Activated naive CD8-positive, alpha-beta T cell (primary cell): ENCODE measurements at regions not wholly inside any gene's neighbourhood (a gene's known extent, or its start where the extent isn't known, plus 50 kb on each side); places are given as distances from the start of the nearest gene placed in this dataset.

ENCODE experiments used
- H3K27ac Mint-ChIP-seq: one replicate; pipeline ENCODE4 v1.8.0; 2021; ENCODE audit warnings: mixed read lengths
- H3K27me3 Mint-ChIP-seq: one replicate; pipeline ENCODE4 v1.8.0; 2021; ENCODE audit warnings: mixed read lengths
- H3K36me3 Mint-ChIP-seq: one replicate; pipeline ENCODE4 v1.8.0; 2021; ENCODE audit warnings: mixed read lengths
- H3K4me1 Mint-ChIP-seq: one replicate; pipeline ENCODE4 v1.8.0; 2021; ENCODE audit warnings: low read depth, mixed read lengths
- H3K4me3 Mint-ChIP-seq: one replicate; pipeline ENCODE4 v1.8.0; 2021; ENCODE audit warnings: mild to moderate bottlenecking, mixed read lengths
- H3K9me3 Mint-ChIP-seq: one replicate; pipeline ENCODE4 v1.8.0; 2021; ENCODE audit warnings: low read depth, mixed read lengths

- no peaks in the 10 kb centered on the region for H3K4me1 Mint-ChIP-seq
- H3K9me3 Mint-ChIP-seq, result no peaks in the 10 kb centered on the region
- H3K27ac Mint-ChIP-seq, result no peak overlapping the region
- no peaks in the 10 kb centered on the region for H3K36me3 Mint-ChIP-seq
- H3K4me3 Mint-ChIP-seq, result no peak overlapping the region
- peaks cover 15% of the 10 kb centered on the region for H3K27me3 Mint-ChIP-seq
Measured at GRCh38 chr16:86379505-86379846, 130.9 kb upstream of the FOXF1 start.

DNA sequence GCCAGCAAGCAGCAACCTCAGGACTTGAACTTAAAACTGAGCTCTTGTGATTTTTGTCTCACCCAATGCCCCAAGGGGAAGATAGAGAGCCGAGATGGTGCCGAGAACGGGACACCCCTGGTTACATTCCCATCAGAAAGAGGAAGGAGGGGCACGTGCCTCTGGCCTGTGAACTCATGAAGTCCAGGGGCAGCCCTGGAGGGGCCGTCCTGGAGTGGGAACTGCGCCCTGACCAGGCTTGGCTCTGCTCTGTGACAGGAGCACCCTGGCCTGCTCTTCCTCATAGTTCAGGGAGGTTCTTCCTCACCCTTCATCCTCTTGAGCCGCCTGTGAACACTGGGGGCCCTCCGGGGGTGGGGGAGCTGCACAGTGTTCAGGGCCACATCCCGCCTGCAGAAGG, 130.3 kb upstream of the FOXF1 start:
- H3K4me1 Mint-ChIP-seq, result no peaks in the 10 kb centered on the region
- peaks cover 17% of the 10 kb centered on the region for H3K27me3 Mint-ChIP-seq
- H3K9me3 Mint-ChIP-seq, result no peaks in the 10 kb centered on the region
- H3K27ac Mint-ChIP-seq, result no peak overlapping the region
- no peak overlapping the region for H3K4me3 Mint-ChIP-seq
- H3K36me3 Mint-ChIP-seq, result no peaks in the 10 kb centered on the region

- Mint-ChIP-seq H3K27me3 (peaks cover 15% of the 10 kb centered on the region), H3K4me3 (no peak overlapping the region), H3K36me3 (no peaks in the 10 kb centered on the region), H3K9me3 (no peaks in the 10 kb centered on the region), H3K4me1 (no peaks in the 10 kb centered on the region), H3K27ac (no peak overlapping the region)
Measured at GRCh38 chr16:86381491-86381890, 128.8 kb upstream of the FOXF1 start.

DNA sequence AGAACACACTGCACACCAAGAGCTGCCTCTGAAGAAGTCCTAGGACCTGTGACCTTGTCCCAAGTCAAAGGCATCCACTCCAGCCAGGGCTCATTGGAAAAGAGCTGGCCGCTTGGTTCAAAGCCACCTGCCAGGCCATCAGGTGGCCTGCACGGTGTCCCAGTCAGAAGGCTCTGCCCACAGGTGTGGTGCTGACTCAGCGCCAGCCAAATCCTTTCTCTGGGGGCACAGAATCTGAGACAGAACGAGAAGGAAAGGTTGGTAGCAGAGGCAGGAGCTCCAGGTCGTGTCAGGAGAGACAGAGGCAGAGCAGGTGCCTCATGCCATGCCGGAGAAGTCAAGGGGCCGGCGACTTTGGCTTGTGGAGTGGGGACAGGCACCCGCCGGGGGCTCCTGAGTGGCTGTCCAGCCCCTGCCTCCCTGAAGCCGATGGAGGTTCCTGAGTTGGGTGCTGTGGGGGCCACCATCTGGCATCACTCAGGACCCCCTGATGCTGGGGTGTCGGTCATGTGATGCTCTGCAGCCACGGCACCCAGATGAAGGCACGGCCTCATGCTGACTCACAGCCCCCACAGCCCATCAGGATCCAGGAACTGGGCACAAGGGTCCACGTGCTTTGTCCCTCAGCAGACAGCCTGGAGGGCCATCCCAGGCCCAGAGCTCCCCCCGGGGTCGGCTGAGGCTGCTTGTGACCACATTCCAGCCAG, 128.1 kb upstream of the FOXF1 start:
- no peaks in the 10 kb centered on the region for H3K9me3 Mint-ChIP-seq
- H3K27ac Mint-ChIP-seq, result no peak overlapping the region
- no peaks in the 10 kb centered on the region for H3K4me1 Mint-ChIP-seq
- peaks cover 15% of the 10 kb centered on the region for H3K27me3 Mint-ChIP-seq
- no peak overlapping the region for H3K4me3 Mint-ChIP-seq
- H3K36me3 Mint-ChIP-seq, result no peaks in the 10 kb centered on the region

DNA sequence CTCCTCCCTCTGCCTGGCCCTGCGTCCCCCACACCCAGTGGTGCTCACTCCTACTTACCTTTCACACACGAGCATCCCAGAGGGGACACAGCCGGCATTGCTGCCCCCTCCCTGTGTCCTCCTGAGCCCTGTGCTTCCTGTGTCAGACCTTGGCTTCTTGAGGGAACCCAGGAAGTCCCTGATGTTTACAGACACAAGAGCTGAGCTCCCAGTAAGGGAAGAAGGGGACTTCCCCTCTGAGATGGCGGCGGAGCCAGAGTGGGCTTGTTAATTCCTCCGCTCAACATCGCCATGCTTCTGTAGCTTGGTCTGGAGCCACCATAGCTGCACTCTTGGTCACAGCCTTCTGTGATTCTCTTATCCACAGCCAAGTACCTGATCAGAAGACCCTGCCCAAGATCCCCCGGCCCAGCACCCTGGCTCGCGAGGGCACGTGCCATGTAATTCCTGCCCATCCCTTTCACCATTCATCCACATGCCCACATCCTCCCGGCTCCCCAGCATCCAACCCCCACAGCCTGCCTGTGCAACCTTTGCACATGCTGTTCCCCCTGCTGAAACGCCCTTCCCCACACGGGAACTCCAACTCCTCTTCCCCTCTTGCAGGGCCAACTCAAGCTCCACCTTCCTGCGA, 127.4 kb upstream of the FOXF1 start:
- Mint-ChIP-seq H3K4me1 (no peaks in the 10 kb centered on the region), H3K27ac (no peak overlapping the region), H3K9me3 (no peaks in the 10 kb centered on the region), H3K27me3 (peaks cover 15% of the 10 kb centered on the region), H3K36me3 (no peaks in the 10 kb centered on the region), H3K4me3 (no peak overlapping the region)

DNA sequence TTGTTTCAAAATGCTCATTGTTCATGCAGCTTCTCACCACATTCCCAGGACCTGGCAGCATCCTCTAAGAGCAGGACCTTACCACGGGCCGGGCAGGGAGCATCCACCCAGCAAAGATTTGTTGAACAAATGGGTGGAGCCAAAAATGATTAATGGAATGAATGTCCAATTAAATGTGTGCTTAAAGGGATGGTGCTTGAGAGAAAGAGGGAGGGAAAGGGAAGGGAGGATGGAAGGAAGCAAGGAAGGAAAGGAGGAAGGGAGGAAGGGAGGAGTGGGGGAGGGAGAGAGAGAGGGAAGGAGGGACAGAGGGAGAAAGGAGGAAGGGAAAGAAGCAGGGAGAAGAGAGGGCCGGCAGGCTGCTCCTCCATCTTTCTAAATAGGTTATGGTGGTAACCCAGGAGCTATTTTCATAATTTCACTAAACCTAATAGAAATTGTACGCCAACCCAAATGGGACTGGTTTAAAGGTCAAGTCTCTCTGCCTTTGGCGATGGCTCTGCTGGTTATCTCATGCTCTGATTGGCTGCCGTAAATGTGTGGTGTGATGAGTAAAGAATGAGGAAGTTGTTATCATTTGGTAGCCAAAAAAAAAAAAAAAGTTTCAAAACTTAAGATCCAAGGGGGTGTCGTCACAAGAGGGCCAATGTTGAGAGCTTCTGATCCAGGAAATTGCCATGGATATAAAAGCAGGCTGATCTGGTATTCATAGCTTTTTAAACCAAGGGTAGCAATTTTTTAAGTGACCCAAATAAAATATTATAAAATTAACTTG, 126.7 kb upstream of the FOXF1 start:
- Mint-ChIP-seq H3K27ac (no peak overlapping the region), H3K36me3 (no peaks in the 10 kb centered on the region), H3K9me3 (no peaks in the 10 kb centered on the region), H3K27me3 (peaks cover 15% of the 10 kb centered on the region), H3K4me1 (no peaks in the 10 kb centered on the region), H3K4me3 (no peak overlapping the region)

GRCh38 chr16:86384263-86384649, 126.1 kb upstream of the FOXF1 start:
- Mint-ChIP-seq H3K4me3 (no peak overlapping the region), H3K36me3 (no peaks in the 10 kb centered on the region), H3K4me1 (no peaks in the 10 kb centered on the region), H3K9me3 (no peaks in the 10 kb centered on the region), H3K27ac (no peak overlapping the region), H3K27me3 (peaks cover 15% of the 10 kb centered on the region)

- Mint-ChIP-seq H3K27ac (no peak overlapping the region), H3K9me3 (no peaks in the 10 kb centered on the region), H3K36me3 (no peaks in the 10 kb centered on the region), H3K27me3 (peaks cover 18% of the 10 kb centered on the region), H3K4me1 (no peaks in the 10 kb centered on the region), H3K4me3 (no peak overlapping the region)
Measured at GRCh38 chr16:86384980-86385379, 125.3 kb upstream of the FOXF1 start.

GRCh38 chr16:86387468-86388440, 122.6 kb upstream of the FOXF1 start:
- no peak overlapping the region for H3K4me3 Mint-ChIP-seq
- H3K9me3 Mint-ChIP-seq, result no peaks in the 10 kb centered on the region
- H3K27me3 Mint-ChIP-seq, result peaks cover 18% of the 10 kb centered on the region
- H3K4me1 Mint-ChIP-seq, result no peaks in the 10 kb centered on the region
- H3K27ac Mint-ChIP-seq, result no peak overlapping the region
- no peaks in the 10 kb centered on the region for H3K36me3 Mint-ChIP-seq

DNA sequence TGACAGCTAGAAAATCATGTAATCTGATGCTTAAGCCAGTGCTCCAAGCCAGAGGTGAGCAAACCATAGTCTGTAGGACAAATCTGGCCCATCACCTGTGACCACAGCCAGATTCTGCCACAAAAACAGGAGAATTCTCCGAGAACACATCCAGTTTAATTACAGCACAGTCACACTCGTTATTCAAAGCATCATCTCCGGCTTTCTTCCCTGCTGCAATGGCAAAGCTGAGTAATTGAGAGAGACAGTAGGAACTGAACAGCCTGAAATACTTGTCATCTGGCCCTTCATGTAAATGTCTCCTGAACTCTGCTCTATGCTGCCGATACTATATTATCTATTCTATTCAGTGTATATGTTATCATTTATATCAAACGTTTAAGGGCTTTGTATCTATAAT, 121.4 kb upstream of the FOXF1 start:
- Mint-ChIP-seq H3K4me3 (no peak overlapping the region), H3K36me3 (no peaks in the 10 kb centered on the region), H3K9me3 (no peaks in the 10 kb centered on the region), H3K4me1 (no peaks in the 10 kb centered on the region), H3K27ac (no peak overlapping the region), H3K27me3 (peaks cover 11% of the 10 kb centered on the region)

DNA sequence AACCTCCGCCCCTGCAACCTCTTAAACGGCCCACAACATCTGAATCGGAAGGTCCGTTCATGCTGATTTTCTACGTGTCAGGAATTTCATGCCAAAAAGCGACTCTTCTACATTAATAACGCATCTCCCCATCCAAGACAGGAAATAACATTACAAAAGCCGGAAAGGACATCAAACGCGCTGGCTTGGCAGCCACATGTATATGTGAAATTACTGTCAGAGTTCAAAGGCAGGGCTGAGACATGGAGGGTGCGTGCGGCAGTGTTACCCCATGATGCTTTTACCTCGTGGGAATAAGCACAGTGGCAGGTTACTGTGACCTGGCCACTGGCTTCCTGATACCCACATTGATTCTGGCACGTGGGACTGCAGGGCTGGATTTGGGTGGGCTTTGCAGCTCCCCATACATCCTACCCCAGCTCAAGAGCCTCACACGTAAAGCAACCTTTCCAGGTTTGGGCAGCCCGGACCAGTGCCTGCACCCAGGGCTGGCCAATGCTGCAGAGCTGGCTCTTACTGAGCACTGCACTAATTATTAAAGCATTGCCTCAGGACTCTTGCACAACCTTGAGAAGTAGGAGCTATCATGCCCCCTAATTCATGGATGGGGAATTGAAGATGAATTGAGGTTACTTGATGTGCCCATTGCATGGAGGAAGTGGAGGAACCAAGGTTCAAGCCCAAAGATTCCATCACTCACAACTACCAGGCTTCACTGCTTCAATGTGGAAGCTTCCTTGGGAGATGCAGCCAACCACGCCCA, 120.6 kb upstream of the FOXF1 start:
- H3K4me1 Mint-ChIP-seq, result no peaks in the 10 kb centered on the region
- no peaks in the 10 kb centered on the region for H3K36me3 Mint-ChIP-seq
- no peak overlapping the region for H3K27ac Mint-ChIP-seq
- no peak overlapping the region for H3K4me3 Mint-ChIP-seq
- H3K27me3 Mint-ChIP-seq, result peaks cover 5% of the 10 kb centered on the region
- no peaks in the 10 kb centered on the region for H3K9me3 Mint-ChIP-seq

GRCh38 chr16:86390335-86390734, 120.0 kb upstream of the FOXF1 start:
- no peaks in the 10 kb centered on the region for H3K9me3 Mint-ChIP-seq
- H3K27ac Mint-ChIP-seq, result no peak overlapping the region
- H3K36me3 Mint-ChIP-seq, result no peaks in the 10 kb centered on the region
- no peaks in the 10 kb centered on the region for H3K4me1 Mint-ChIP-seq
- peaks cover 5% of the 10 kb centered on the region for H3K27me3 Mint-ChIP-seq
- H3K4me3 Mint-ChIP-seq, result no peak overlapping the region

DNA sequence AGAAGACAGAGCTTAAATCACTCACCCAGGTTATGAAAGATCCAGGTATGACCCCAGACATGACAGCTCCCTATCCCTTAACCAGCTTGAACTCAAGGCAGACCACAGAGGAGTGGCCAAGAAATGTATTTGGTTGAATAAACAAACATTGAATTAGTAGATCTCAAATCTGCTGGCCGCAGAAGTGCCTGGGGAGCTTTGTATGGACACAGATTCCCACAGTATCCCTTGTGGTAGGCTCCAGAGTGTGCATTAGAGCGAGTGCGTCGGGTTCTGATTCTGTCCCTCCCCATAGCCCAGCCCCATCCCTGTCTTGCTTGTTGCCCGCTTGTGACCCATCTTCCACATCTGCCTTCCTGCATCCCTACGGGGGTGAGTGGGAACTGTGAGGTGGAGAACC, 118.8 kb upstream of the FOXF1 start:
- Mint-ChIP-seq H3K27ac (no peak overlapping the region), H3K36me3 (no peaks in the 10 kb centered on the region), H3K4me1 (no peaks in the 10 kb centered on the region), H3K27me3 (peaks cover 5% of the 10 kb centered on the region), H3K9me3 (no peaks in the 10 kb centered on the region), H3K4me3 (no peak overlapping the region)

DNA sequence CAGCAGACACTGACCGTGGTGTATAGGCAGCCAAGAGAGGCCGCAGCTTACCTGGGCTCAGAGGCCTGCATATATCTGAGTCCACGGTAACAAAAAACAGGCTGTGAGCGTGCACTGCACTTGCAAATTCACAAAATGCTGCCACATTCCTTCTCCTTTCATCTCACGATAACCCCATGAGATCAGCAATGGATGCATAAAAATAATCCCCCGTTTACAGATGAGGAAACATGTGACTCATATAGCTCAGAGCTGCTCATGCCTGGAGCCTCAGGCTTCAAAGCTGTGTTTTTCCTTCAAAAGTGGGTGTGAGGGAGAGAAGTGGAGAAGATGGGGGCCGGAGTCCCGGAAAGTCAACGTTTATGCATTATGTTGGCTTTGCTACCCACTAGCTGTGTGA, 118.3 kb upstream of the FOXF1 start:
- H3K27me3 Mint-ChIP-seq, result peaks cover 5% of the 10 kb centered on the region
- H3K27ac Mint-ChIP-seq, result no peak overlapping the region
- H3K4me1 Mint-ChIP-seq, result no peaks in the 10 kb centered on the region
- no peaks in the 10 kb centered on the region for H3K36me3 Mint-ChIP-seq
- no peak overlapping the region for H3K4me3 Mint-ChIP-seq
- H3K9me3 Mint-ChIP-seq, result no peaks in the 10 kb centered on the region
